ENCODE measurements at regions not wholly inside any gene's neighbourhood (a gene's known extent, or its start where the extent isn't known, plus 50 kb on each side); places are given as distances from the start of the nearest gene placed in this dataset.

- TF ChIP-seq POLR2A (IDR thresholded peaks at IDR 0.05) (no peak), CTCF (IDR thresholded peaks at IDR 0.05) (no peak), EP300 (IDR thresholded peaks at IDR 0.05) (no peak)
Measured at GRCh38 chr12:124207617-124208016, 87.3 kb upstream of the RFLNA start.

All from tibial nerve (tissue), 4 donors.